CD4-positive, alpha-beta T cell treated with Interleukin-6 for 4 hours (primary cell): ENCODE measurements at regions not wholly inside any gene's neighbourhood (a gene's known extent, or its start where the extent isn't known, plus 50 kb on each side); places are given as distances from the start of the nearest gene placed in this dataset.

Source experiments
- DNase-seq: peaks from one replicate; pipeline ENCODE4 v3.0.0-alpha.2; 2020; ENCODE audit warnings: mixed read lengths

DNA sequence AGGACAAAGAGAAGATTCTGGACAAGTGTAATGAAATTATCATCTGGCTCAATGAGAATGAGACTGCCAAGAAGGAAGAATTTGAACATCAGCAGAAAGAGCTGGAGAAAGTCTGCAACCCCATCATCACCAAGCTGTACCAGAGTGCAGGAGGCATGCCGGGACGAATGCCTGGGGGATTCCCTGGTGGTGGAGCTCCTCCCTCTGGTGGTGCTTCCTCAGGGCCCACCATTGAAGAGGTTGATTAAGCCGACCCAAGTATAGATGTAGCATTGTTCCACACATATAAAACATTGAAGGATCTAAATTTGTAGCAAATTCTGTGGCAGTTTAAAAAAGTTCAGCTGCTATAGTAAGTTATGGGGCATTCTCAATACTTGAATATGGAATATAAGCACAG, 174.3 kb upstream of the CCND2 start:
- no peak for DNase-seq

- no peak for DNase-seq
These were observed 182.4 kb upstream of the CCND2 start for GRCh38 chr12:4091016-4091743.

DNA sequence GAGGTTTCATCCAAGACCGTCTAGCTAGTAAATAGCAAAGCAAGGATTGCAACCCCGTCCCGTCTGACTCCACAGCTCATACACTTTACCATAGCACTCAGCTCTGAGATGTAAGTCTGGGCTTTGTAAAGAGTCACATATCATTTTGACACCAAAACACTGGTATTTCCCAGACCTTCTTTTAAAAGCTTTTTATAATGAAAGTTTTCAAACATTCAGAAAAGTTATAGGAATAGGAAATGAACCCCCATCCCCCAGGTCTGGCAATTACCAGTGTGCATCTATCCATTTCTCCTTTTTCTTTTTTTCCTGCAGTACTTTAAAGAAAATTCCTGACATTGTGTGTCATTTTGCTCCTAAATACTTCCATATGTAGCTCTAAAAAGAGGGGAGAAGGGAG, 183.6 kb upstream of the CCND2 start:
- no peak for DNase-seq

- no peak for DNase-seq
These were observed 184.4 kb upstream of the CCND2 start for GRCh38 chr12:4089121-4089606.

DNA sequence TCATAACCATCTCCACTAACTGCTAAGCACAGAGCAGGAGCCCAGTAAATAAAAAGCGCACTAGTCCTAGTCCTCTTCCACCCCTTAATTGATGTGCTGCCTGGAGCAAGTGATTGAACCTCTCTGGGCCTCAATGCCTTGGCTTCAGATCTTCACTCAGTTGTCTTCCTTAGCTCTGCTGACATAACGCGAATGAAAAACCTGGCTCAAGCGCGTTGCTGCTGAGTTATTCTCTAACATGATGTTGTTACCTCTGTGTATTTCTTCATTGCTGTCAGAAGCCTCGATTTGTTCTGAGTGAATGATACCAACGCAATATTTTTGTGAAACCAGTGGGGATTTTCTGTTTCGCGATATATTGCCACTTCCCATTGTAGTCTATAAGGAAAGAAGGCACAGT, 185.1 kb upstream of the CCND2 start:
- no peak for DNase-seq

GRCh38 chr12:4086481-4086880, 187.1 kb upstream of the CCND2 start:
- no peak for DNase-seq

- DNase-seq: no peak
These were observed 189.0 kb upstream of the CCND2 start for GRCh38 chr12:4084573-4084972.

GRCh38 chr12:4082809-4083403, 190.7 kb upstream of the CCND2 start:
- DNase-seq: no peak

DNA sequence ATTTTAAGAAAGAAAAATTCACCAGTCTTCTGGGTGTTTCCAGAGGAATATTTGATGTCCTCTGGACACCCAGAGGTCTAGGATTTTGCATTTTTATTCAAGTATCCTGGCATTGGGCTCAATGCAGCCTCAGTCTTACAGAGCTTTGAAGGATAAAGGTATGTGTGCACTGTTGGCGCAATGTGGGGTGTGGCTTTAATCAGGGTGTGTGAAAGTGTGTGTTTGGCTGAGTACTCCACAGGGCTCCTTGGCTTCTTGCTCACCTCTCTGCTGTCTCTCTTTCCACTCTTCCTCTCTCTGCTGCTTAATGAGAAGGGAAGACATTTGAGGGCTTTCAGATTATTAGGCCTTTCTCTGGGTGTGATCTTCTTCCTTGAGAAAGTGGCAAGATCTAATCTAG, 193.3 kb upstream of the CCND2 start:
- DNase-seq: no peak

DNA sequence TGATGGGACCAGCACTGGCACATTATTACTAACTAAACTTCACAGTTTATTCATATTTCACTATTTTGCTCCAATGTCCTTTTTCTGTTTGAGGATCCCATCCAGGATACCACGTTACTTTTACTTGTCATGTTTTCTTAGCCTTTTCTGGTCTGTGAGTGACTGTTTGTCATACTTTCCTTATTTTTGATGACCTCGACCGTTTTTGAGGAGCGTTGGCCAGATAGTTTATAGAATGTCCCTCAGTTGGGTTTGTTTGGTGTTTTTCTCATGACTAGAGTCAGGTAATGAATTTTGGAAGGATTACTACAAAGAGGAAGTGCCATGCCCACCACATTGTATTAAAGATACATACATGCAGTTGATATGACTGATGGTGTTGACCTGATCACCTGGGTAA, 199.4 kb upstream of the CCND2 start:
- DNase-seq: no peak

GRCh38 chr12:4069670-4070010, 196.4 kb upstream of the PARP11 start:
- DNase-seq: no peak

DNA sequence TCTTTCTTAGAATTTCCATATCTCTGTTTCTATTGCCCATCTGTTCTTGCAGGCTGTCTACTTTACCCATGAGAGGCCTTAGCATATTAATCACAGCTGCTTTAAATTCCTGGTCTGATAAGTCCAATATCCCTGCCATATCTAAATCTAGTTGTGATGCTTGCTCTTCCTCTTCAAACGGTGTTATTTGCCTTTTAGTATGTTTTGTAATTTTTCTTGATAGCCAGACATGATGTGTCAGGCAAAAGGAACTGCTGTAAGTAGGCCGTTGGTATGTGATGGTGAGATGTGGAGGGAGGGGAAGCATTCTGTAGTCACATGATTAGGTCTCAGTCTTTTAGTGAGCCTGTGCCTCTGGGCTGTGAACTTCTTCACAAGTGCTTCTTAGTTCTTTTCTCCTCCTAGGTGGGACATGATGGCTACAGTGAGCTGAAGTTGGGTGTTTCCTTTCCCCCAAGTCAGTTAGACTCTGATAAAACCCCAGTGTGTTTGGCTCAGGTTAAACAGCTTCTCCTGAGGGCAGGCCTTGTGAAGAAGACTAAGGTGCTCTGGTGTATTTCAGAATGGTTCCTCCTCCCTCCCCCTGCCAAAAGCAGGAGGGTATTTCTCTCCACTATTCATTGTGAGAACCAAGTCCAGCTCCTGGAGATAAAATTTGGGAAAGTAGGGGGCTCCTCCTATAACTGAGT, 195.9 kb upstream of the PARP11 start:
- DNase-seq: no peak

DNA sequence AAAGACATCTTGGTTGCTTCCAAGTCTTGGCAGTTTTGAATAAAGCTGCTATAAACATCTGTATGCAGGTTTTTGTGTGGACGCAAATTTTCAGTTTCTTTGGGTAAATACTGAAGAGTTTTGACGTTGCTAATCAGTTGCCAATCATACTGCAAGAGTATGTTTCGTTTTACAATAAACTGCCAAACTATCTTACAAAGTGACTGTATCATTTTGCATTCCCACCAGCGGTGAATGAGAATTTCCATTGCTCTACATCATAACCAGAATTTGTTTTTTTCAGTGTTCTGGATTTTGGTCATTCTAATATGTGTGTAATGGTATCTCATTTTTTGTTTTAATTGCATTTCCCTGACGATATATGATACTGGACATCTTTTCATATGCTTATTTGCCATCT, 190.8 kb upstream of the PARP11 start:
- DNase-seq: no peak

DNA sequence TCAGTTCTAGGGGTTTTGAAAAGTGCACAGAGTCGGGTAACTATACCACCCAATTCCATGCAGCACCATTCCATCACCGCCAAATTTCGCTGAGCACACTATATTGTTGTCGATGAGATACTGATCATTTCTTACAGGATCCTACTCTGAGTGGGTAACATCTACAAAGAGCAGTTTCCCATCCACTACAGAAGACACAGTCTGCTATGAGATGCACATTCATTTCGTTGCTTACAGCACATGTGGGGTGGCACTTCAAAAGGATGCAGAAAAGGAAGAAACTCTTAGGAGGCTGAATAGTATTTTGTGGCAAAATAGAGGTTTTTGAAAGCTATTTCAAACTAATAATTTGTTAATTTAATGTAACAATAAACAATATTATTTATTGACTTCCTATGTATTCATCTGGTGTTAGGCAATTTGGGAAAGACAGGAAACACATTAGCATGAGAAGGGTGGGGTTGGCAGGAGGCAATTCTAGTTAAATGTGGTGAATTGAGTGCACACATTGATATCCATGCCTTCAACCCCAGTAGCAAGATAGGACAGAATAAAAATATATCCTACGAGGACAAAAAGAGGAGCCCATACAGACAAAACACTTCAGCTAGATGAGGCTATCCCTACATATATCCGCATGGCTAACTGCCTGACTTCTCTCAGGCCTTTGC, 186.8 kb upstream of the PARP11 start:
- DNase-seq: no peak

DNA sequence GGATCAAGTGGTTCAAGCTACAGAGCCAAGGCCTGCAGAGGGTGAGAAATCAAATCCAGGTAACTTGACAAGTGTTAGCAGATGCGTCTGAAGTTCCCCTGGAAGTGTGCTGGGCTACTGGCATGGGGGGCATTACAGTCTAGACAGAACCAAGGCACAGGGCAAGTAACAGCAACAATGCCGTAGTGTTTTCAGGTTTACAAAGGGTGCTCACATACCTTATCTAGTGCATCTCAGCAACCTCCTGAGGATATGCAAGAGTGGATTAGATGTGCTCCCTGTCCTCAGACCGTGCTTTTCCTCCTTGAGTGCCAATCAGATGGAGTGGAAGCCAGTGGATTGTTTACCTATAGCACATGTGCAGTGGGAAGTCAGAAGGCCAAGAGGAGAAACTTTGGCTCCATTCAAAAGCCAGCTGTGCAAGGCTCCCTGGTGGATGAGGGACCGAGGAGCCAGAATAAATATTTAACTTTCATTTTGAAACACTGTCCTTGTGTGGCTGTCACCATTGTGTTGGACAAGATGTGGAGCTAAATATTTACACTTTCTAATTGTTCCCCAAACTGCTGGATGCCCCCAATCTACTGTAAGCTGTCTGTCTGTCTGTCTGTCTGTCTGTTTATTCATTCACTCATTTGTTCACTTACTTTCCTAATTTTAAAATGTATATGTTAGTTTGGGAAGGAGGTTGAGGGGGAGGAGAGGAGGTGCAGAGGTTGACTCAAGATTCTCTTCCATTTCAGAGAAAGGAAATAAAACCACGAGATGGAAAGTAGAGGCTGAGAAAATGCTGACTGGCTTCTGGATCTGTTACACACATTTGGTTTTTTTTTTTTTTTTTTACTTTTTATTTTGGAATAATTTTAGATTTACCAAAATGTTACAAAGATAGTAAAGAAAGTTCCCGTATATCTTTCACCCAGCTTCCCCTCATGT, 184.0 kb upstream of the PARP11 start:
- DNase-seq: no peak

DNA sequence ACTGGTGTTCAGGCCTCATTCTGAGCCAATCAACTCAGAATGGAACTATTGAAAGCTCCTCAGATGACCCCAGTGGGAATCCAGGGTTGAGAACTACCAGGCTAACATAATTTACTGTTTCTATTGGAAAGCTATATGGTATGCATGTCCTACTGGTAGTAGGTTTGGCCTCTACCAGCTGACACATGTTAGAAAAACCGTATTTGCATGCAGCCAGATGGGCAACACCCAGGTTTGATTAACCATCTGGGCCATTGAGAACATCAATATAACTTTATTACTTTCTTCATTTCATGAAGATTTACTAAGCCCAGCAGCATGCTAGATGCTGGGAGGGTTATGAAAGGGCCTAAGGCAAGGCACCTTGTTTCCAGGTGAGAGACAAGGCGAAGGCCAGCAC, 181.4 kb upstream of the PARP11 start:
- DNase-seq: no peak

- DNase-seq: no peak
These were observed 179.5 kb upstream of the PARP11 start for GRCh38 chr12:4052691-4053090.

- DNase-seq: no peak
These were observed 178.4 kb upstream of the PARP11 start for GRCh38 chr12:4051596-4051995.

DNA sequence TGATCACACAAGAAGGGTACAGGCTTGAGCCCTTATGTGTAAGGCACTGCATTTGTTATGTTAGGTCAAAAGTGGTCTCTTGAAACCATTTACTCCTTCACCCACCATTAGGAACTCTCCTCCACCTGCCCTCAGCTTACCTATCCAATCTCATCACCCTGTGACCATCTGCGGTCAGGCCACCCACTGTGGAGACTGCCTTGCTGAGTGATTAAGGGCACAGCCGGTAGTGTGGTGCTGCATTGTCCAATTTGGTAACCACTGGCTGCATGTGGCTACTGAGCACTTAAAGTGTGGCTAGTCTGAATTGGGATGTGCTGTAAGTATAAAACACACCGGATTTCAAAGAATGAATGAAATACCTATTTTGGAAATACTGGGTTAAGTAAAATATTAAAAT, 177.1 kb upstream of the PARP11 start:
- DNase-seq: no peak

GRCh38 chr12:4049298-4050080, 176.3 kb upstream of the PARP11 start:
- DNase-seq: no peak

DNA sequence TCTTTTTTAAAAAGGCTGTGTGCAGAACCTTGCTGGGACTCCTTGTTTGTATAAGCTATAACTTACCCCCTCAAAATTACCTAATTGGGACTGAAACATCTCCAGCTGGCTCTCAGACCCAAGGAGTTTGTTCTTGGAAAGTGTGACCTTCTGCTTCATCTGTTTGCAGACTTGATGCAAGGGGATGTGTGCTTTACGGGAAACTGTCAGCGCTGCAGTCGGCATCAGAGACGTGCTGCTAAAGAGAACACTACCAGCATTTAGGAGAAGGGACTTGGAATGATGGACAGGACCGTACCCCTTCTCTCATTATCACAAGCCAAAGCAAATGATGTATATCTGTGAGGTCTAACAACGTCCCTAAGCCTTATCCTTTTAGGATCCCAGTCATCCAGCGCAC, 174.2 kb upstream of the PARP11 start:
- DNase-seq: no peak

GRCh38 chr12:4046495-4046840, 173.3 kb upstream of the PARP11 start:
- no peak for DNase-seq
